ENCODE measurements at regions not wholly inside any gene's neighbourhood (a gene's known extent, or its start where the extent isn't known, plus 50 kb on each side); places are given as distances from the start of the nearest gene placed in this dataset.
"Not testable (repeated sequence)": the region's sequence is repeated elsewhere in the genome, so short reads cannot be mapped to it uniquely, and the experiment has no call there.

DNA sequence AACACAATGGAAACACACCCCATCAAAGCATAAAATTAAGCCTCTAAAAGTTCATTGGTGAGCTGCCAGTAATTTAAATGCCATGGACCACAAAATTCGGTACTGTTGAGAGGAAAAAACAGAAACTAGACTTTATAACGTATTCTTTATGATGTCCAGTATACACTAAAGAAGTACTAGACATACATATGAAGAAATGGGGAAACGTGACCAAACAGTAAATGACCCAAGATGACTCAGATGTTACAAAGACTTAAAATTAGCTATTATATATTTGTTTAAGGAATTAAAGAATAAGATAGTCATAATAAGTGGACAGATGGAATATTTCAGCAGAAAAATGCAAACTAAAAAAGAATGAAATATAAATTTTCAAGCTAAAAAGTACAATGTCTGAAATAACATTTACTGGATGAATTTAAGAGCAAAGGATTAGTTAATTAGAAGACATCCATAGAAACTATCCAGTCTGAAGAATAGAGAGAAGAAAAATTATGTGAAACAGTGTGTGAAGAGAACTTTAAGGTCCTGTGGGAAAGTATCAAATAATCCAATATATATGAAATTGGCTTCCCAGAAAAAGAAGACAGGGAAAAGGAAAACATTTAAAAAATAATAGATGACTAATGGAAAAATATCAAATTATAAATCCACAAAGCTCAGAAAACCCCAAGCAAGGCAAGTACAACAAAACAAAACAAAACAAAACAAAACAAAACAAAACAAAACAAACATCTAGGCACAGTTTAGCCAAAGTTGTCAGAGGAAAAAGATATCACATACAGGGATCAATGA is 69.4 kb downstream of the SAMD9 start:
- DNase-seq (ENCODE audit: low read depth), result peak; percentile 3

- DNase-seq (ENCODE audit: low read depth), result no peak
Observed at GRCh38 chr7:93047514-93048099, 70.2 kb downstream of the SAMD9 start.

- DNase-seq (ENCODE audit: low read depth), result no peak
Observed at GRCh38 chr7:93046641-93047040, 71.1 kb downstream of the SAMD9 start.

- peak; percentile 29 for DNase-seq (ENCODE audit: low read depth)
Observed at GRCh38 chr7:93044147-93044810, 73.5 kb downstream of the SAMD9 start.

DNA sequence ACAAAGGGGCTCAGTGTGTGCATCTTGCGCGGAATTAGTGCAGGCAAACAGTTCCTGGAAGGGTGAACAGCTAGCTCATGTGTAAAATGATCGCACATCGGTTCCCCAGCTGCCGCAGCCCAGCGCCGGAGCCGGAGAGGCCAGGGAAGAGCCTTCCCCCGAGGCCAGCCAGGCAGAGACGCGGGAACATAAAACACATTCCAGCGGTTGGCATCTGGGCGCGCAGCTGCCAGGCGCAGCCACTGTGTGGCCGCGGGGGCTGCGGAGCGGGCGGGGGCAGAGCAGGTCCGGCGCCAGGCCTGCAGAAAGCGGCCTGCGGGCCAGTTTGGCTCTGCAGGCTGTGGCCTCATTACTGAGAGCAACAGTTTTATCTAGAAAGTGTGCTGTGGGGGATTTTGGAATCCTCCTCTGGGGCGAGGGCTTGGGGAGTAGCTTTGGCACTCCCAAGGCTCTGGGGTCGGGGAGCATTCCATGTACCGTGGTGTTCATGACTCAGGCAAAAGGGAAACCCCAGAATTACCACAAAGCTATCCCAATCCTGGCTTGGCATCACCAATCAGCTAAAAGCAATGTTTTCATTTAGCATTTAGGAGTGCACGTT is 74.3 kb downstream of the SAMD9 start:
- DNase-seq (ENCODE audit: low read depth), result peak; percentile 83

GRCh38 chr7:93040355-93040754 is 77.4 kb downstream of the SAMD9 start:
- DNase-seq (ENCODE audit: low read depth), result no peak

GRCh38 chr7:93039786-93040185 is 78.0 kb downstream of the SAMD9 start:
- no peak for DNase-seq (ENCODE audit: low read depth)

GRCh38 chr7:93039282-93039681 is 78.5 kb downstream of the SAMD9 start:
- no peak for DNase-seq (ENCODE audit: low read depth)

DNA sequence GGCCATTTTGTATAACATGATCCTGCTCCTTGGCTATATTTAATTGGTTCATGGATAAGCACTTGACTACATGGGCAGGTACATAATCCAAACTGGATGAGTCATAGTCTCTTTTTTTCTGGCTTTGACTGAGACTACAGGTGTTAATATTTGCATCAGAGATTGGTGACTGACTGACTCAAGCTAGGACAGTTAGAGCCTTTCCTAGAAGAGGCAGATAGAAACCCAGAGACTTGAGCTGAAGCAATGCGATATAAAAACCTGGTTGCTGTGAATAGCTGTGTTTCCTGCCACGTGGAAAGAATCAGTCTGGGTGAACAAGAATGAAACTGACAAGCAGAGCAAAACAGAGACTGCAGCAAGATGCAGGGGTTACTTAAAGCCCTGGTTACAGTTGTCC is 81.0 kb downstream of the SAMD9 start:
- DNase-seq (ENCODE audit: low read depth), result no peak

DNA sequence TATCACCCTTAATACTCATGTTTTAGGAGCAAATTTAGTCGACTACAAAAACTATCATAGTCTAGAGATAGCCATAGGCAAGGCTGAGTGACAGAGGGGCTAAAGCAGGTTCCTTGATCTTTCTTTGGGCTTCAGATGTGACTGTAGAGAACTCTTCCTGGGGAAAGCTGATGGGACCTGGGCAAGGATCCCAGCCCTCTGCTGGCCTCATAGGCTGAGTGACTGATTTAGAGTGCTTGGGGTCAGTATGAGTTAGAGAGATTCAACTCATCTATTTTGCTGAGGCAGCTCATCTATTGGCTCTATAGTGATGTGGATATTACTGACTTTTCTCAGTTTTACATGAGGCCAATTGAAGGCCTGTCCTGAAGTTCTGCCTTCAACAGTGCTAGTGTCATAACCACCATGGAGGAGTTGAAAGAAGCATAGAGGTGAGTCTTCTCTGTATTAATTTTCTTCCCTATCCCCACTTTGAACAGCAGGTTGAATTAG is 81.6 kb downstream of the SAMD9 start:
- DNase-seq (ENCODE audit: low read depth), result no peak

DNA sequence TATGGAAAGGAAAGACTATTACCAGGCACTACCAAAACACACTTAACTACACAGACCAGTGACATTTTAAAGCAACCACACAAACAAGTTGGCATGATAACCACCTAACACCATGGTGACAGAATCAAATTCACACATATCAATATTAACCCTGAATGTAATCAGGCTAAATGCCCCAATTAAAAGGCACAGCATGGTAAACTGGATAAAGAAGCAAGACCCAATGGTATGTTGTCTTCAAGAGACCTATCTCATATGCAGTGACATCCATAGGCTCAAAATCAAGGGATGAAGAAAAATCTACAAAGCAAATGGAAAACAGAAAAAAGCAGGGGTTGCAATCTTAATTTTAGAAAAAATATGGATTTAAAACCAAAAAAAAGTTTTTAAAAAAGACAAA is 86.0 kb downstream of the SAMD9 start:
- DNase-seq (ENCODE audit: low read depth), result no peak

- DNase-seq (ENCODE audit: low read depth), result peak; percentile 72
Observed at GRCh38 chr7:93030605-93031225, 87.1 kb downstream of the SAMD9 start.

DNA sequence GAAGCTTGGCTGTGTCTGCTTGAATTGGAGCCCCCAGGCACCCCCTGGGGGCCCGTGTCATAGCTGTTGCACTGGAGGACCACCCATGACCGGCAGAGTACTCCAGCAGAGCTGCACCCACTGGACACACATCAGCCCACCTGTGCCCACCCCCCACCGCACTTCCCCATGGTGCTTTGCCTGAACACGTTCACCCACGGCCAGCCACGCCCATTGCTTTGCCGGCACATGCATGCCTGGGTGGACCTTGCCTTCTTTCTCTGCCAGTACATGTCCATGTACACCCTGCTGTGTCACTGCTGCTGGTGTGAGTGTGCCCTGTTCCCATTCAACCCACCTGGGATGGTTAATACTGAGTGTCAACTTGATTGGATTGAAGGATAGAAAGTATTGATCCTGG is 88.7 kb downstream of the SAMD9 start:
- DNase-seq (ENCODE audit: low read depth), result no peak

DNA sequence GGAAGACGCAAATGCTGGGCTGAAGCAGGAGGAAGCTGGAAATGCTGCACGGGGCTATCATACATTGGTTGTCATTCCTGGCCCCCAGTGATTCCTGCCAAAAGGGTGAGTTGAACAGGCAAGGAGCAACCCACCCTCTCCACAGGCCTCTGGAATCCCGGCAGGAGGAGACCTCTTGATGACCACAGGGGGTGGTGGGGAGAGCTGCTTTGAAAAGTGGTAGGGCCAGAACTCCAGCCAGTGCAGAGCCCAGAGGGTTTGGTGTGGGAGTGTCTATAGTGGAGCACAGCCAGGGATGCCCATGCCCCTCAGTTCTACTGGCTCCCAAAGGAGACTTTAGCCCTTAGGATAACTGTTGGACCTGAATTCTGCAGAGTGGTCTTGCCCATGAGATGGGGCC is 89.2 kb downstream of the SAMD9 start:
- DNase-seq (ENCODE audit: low read depth), result no peak

DNA sequence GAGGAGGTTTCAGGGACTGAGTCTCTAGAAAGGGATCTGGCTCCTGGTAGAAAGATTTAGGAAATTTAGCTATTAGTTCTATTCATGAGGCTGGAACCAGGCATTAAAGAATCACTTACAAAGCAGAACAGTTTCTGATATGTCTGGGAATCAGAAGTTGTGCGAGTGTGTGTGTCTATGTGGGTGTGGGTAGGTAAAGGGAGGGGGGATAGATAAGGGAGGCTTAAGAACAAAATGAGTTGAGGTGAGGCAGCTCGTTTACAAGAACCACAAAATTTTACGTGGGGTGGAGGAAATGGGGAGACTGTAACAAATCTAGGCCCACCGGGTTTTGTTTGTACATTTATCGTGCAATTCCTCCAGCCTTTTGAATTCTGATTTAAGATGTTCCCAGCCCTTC is 90.7 kb downstream of the SAMD9 start:
- no peak for DNase-seq (ENCODE audit: low read depth)

DNA sequence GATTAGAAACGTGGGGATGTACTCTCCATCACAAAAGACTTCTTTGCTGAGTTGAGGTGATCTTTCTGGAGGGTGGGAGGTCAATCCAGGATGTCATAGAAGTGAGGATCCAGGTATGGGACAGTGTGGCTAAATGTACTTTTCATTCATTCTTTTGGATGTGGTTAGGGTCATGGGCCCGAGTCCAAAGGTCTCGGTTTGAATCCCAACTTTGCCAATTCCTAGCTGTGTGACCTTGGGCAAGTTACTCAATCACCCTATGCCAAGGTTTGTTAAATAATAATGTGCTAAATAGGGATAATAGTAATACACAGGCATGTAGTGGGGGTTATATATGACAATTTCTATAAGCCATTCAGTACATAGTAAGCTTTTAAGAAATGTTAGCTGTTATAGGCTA is 91.4 kb downstream of the SAMD9 start:
- DNase-seq (ENCODE audit: low read depth), result no peak

DNA sequence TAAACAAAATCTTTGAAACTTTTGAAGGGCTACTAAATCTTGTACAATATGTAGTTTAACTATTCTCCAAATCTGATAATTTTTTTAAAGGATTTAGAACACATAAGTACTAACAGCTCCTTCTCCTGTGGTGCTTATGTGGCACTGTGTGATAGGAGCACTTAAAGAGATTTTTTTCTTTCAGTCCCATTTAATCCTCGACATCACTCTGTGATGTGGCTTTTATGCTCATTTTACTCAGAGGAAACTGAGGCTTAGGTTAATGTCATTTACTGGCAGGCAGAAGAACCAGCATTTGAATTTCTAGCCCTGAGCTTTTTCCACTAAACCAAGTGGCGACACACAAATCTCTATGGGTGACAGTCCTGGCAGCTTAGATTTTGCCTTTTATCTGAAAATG is 92.4 kb downstream of the SAMD9 start:
- DNase-seq (ENCODE audit: low read depth), result no peak

DNA sequence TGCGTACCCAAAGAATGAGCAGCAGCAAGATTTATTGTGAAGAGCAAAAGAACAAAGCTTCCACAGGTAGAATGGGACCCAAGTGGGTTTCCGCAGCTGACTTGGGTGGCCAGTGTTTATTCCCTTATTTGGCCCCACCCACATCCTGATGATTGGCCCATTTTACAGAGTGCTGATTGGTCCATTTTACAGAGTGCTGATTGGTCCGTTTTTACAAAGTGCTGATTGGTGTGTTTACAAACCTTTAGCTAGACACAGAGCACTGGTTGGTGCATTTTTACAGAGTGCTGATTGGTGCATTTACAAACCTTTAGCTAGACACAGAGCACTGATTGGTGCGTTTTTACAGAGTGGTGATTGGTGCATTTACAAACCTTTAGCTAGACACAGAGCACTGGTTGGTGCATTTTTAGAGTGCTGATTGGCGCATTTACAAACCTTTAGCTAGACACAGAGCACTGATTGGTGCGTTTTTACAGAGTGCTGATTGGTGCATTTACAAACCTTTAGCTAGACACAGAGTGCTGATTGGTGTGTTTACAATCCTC is 94.8 kb downstream of the SAMD9 start:
- DNase-seq (ENCODE audit: low read depth), result not testable (repeated sequence)

- no peak for DNase-seq (ENCODE audit: low read depth)
Observed at GRCh38 chr7:93021748-93022147, 96.0 kb downstream of the SAMD9 start.

DNA sequence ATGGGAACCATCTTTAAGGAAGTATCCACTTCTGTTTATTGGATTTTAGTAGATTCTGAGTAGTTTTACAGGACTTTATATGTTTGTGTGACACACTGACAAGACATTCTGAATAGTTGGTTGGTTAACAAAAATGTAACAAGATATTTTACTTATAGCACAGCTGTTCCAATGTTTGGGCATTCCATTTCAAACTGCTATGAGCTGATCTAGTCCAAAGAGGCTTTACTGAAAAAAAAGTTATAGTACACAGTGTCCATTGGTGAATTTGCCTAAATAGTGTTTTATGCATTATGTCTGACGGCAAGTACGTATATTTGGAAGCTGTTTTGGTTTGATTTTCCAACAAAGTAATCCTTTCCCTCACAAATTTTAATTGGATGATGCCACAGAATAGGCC is 99.1 kb downstream of the SAMD9 start:
- DNase-seq (ENCODE audit: low read depth), result no peak

GRCh38 chr7:93016681-93017381 is 100.9 kb downstream of the SAMD9 start:
- DNase-seq (ENCODE audit: low read depth), result peak; percentile 74

All from amniotic epithelial cell (primary cell).